BJ (cell line): ENCODE measurements at regions not wholly inside any gene's neighbourhood (a gene's known extent, or its start where the extent isn't known, plus 50 kb on each side); places are given as distances from the start of the nearest gene placed in this dataset.

Experiments used
- CTCF ChIA-PET: fragments of 350-600 bp; formaldehyde crosslinking; extraction: SDS; loops from one replicate; lab custom pipeline; 2021; ENCODE audit warnings: antibody characterized with exemption, inconsistent platforms; lab: Yijun Ruan, JAX
- POLR2A ChIA-PET: fragments of 300-600 bp; sonication (Branson Sonifier 250); formaldehyde crosslinking; extraction: SDS; loops from one replicate; lab custom pipeline; 2021; ENCODE audit warnings: antibody characterized with exemption; lab: Charles Lee
- DNase-seq: peaks from one replicate; pipeline ENCODE4 v3.0.0-alpha.2; 2011; ENCODE audit warnings: low read depth
- H3K27me3 ChIP-seq: 2 replicates; pipeline ENCODE4 v1.6.0; 2011; ENCODE audit warnings: low read length; ENCODE audit not compliant: control insufficient read depth, insufficient read depth
- H3K36me3 ChIP-seq: 2 replicates; pipeline ENCODE4 v1.5.1; 2011; ENCODE audit warnings: low read length; ENCODE audit not compliant: control insufficient read depth, insufficient read depth
- H3K4me3 ChIP-seq: 2 replicates; pipeline ENCODE4 v1.5.1; 2011; ENCODE audit warnings: low read depth, mild to moderate bottlenecking, control low read depth, low read length
- CTCF ChIP-seq: IDR thresholded peaks from 2 replicates; pipeline ENCODE4 v1.5.1; 2011; ENCODE audit warnings: low read depth, mild to moderate bottlenecking, control low read depth, inconsistent platforms, low read length, moderate library complexity; ENCODE audit not compliant: insufficient read depth

GRCh38 chr6:149227796-149228195, 89.7 kb upstream of the TAB2 start:
- DNase-seq, result no peak
- ChIA-PET CTCF (no interaction called here), POLR2A (no interaction called here)
- no peak for TF ChIP-seq CTCF
- Histone ChIP-seq H3K36me3 (no peaks in the 10 kb centered on the region), H3K4me3 (no peak overlapping the region), H3K27me3 (peaks cover 17% of the 10 kb centered on the region)

- CTCF ChIA-PET, result no interaction called here
- H3K27me3 ChIP-seq, result peaks cover 17% of the 10 kb centered on the region
- POLR2A ChIA-PET, result no interaction called here
- DNase-seq, result no peak
- H3K36me3 ChIP-seq, result no peaks in the 10 kb centered on the region
- no peak for TF ChIP-seq CTCF
- no peak overlapping the region for H3K4me3 ChIP-seq
Observed at GRCh38 chr6:149228311-149228955, 89.1 kb upstream of the TAB2 start.

- POLR2A ChIA-PET, result no interaction called here
- H3K27me3 ChIP-seq, result peaks cover 17% of the 10 kb centered on the region
- no peaks in the 10 kb centered on the region for H3K36me3 ChIP-seq
- no peak for TF ChIP-seq CTCF
- DNase-seq, result no peak
- H3K4me3 ChIP-seq, result no peak overlapping the region
- CTCF ChIA-PET, result no interaction called here
Observed at GRCh38 chr6:149229096-149229495, 88.4 kb upstream of the TAB2 start.

- DNase-seq, result no peak
- ChIA-PET POLR2A (no interaction called here), CTCF (interaction anchor here (0.6 to 1.2 kb wide), 4 partner anchors 8 to 467 kb away, joined by 3 to 4 read pairs (median 3); no protein-coding TSS in a partner anchor)
Observed at GRCh38 chr6:149230712-149231460, 86.6 kb upstream of the TAB2 start.

More at GRCh38 chr6:149230712-149231460, 86.6 kb upstream of the TAB2 start:
- H3K27me3 ChIP-seq, result peaks cover 20% of the 10 kb centered on the region
- TF ChIP-seq CTCF, result no peak
- no peak overlapping the region for H3K4me3 ChIP-seq
- no peaks in the 10 kb centered on the region for H3K36me3 ChIP-seq
